CD4-positive, alpha-beta T cell treated with Interferon gamma for 1 hour (primary cell): ENCODE measurements at regions not wholly inside any gene's neighbourhood (a gene's known extent, or its start where the extent isn't known, plus 50 kb on each side); places are given as distances from the start of the nearest gene placed in this dataset.

Source experiments
- DNase-seq: peaks from one replicate; pipeline ENCODE4 v3.0.0-alpha.2; 2020

- DNase-seq = no peak
These were observed 61.8 kb upstream of the DIO3 start for GRCh38 chr14:101499513-101499912.

- DNase-seq = no peak
These were observed 61.2 kb upstream of the DIO3 start for GRCh38 chr14:101500061-101500460.

- DNase-seq = no peak
These were observed 60.6 kb upstream of the DIO3 start for GRCh38 chr14:101500681-101501080.

GRCh38 chr14:101501341-101501740, 60.0 kb upstream of the DIO3 start:
- DNase-seq = no peak

- DNase-seq = no peak
These were observed 59.3 kb upstream of the DIO3 start for GRCh38 chr14:101501858-101502615.

- no peak for DNase-seq
These were observed 58.4 kb upstream of the DIO3 start for GRCh38 chr14:101502761-101503392.

- no peak for DNase-seq
These were observed 57.7 kb upstream of the DIO3 start for GRCh38 chr14:101503431-101504095.

GRCh38 chr14:101504096-101504948, 57.0 kb upstream of the DIO3 start:
- no peak for DNase-seq

GRCh38 chr14:101505236-101505970, 55.9 kb upstream of the DIO3 start:
- no peak for DNase-seq

GRCh38 chr14:101506211-101506925, 54.9 kb upstream of the DIO3 start:
- DNase-seq = no peak

GRCh38 chr14:101506926-101507835, 54.1 kb upstream of the DIO3 start:
- no peak for DNase-seq

- DNase-seq = no peak
These were observed 53.5 kb upstream of the DIO3 start for GRCh38 chr14:101507836-101508150.

- DNase-seq = no peak
These were observed 52.9 kb upstream of the DIO3 start for GRCh38 chr14:101508196-101508947.

- DNase-seq = no peak
These were observed 52.2 kb upstream of the DIO3 start for GRCh38 chr14:101508948-101509729.

GRCh38 chr14:101509730-101510371, 51.4 kb upstream of the DIO3 start:
- DNase-seq = no peak

- DNase-seq = no peak
These were observed 50.1 kb upstream of the DIO3 start for GRCh38 chr14:101511199-101511598.
